ENCODE measurements at regions not wholly inside any gene's neighbourhood (a gene's known extent, or its start where the extent isn't known, plus 50 kb on each side); places are given as distances from the start of the nearest gene placed in this dataset.

GRCh38 chr2:187250137-187250536, 197.9 kb downstream of the CALCRL start:
- Histone ChIP-seq H3K36me3 (no peaks in the 10 kb centered on the region), H3K27me3 (no peaks in the 10 kb centered on the region), H3K4me3 (no peak overlapping the region), H3K4me1 (no peaks in the 10 kb centered on the region), H3K9me3 (no peaks in the 10 kb centered on the region), H3K27ac (no peak overlapping the region)
- no peak for DNase-seq
- TF ChIP-seq POLR2A (IDR thresholded peaks at IDR 0.05) (no peak), POLR2AphosphoS5 (IDR thresholded peaks at IDR 0.05) (no peak), CTCF (IDR thresholded peaks at IDR 0.05) (no peak), EP300 (IDR thresholded peaks at IDR 0.05) (no peak)
- intact Hi-C loops (cut with DNase I), result no loop called here

GRCh38 chr2:187233811-187234210, 214.2 kb downstream of the CALCRL start:
- no peak overlapping the region for H3K4me3 ChIP-seq
- TF ChIP-seq POLR2A (IDR thresholded peaks at IDR 0.05) (no peak), CTCF (IDR thresholded peaks at IDR 0.05) (no peak), EP300 (IDR thresholded peaks at IDR 0.05) (no peak), POLR2AphosphoS5 (IDR thresholded peaks at IDR 0.05) (no peak)
- 91% methylated on average over 2 of the region's 2 CpGs for WGBS, 2 donors
- DNase-seq, result no peak
- no peaks in the 10 kb centered on the region for H3K27me3 ChIP-seq
- no peak overlapping the region for H3K27ac ChIP-seq
- no peaks in the 10 kb centered on the region for H3K36me3 ChIP-seq
- H3K9me3 ChIP-seq, result no peaks in the 10 kb centered on the region
- intact Hi-C loops (cut with DNase I), result no loop called here
- no peaks in the 10 kb centered on the region for H3K4me1 ChIP-seq

GRCh38 chr2:187232749-187233148, 215.3 kb downstream of the CALCRL start:
- H3K27me3 ChIP-seq, result no peaks in the 10 kb centered on the region
- no peaks in the 10 kb centered on the region for H3K9me3 ChIP-seq
- no peak for DNase-seq
- intact Hi-C loops (cut with DNase I), result no loop called here
- 72 to 83% methylated on average over 1 of the region's 1 CpG for WGBS, 2 donors
- no peaks in the 10 kb centered on the region for H3K4me1 ChIP-seq
- no peak overlapping the region for H3K27ac ChIP-seq
- H3K36me3 ChIP-seq, result no peaks in the 10 kb centered on the region
- no peak for TF ChIP-seq EP300 (IDR thresholded peaks at IDR 0.05)
- TF ChIP-seq POLR2A (IDR thresholded peaks at IDR 0.05), result no peak
- no peak for TF ChIP-seq POLR2AphosphoS5 (IDR thresholded peaks at IDR 0.05)
- TF ChIP-seq CTCF (IDR thresholded peaks at IDR 0.05), result no peak
- H3K4me3 ChIP-seq, result no peak overlapping the region

- DNase-seq, result no peak
- H3K9me3 ChIP-seq, result peaks cover 0 to 2% (median 0%) of the 10 kb centered on the region in 4 donors
- intact Hi-C loops (cut with DNase I), result no loop called here
- H3K36me3 ChIP-seq, result no peaks in the 10 kb centered on the region
- TF ChIP-seq POLR2AphosphoS5 (IDR thresholded peaks at IDR 0.05) (no peak), CTCF (IDR thresholded peaks at IDR 0.05) (no peak), EP300 (IDR thresholded peaks at IDR 0.05) (no peak), POLR2A (IDR thresholded peaks at IDR 0.05) (no peak)
- WGBS, 2 donors, result 89 to 91% methylated on average over 3 of the region's 3 CpGs
- H3K4me1 ChIP-seq, result no peaks in the 10 kb centered on the region
- H3K4me3 ChIP-seq, result no peak overlapping the region
- no peak overlapping the region for H3K27ac ChIP-seq
- no peaks in the 10 kb centered on the region for H3K27me3 ChIP-seq
These were observed 218.0 kb downstream of the CALCRL start for GRCh38 chr2:187230088-187230487.

GRCh38 chr2:187228986-187229385, 219.1 kb downstream of the CALCRL start:
- intact Hi-C loops (cut with DNase I), result no loop called here
- no peak for DNase-seq
- Histone ChIP-seq H3K4me1 (no peaks in the 10 kb centered on the region), H3K36me3 (no peaks in the 10 kb centered on the region), H3K27me3 (no peaks in the 10 kb centered on the region), H3K4me3 (no peak overlapping the region), H3K9me3 (peaks cover 0 to 4% (median 0%) of the 10 kb centered on the region in 4 donors), H3K27ac (no peak overlapping the region)
- TF ChIP-seq POLR2A (IDR thresholded peaks at IDR 0.05) (no peak), CTCF (IDR thresholded peaks at IDR 0.05) (no peak), EP300 (IDR thresholded peaks at IDR 0.05) (no peak)
- WGBS, 2 donors, result 57 to 64% methylated on average over 1 of the region's 1 CpG

Data from sigmoid colon (tissue), 6 donors.